Endothelial cell of umbilical vein (primary cell): ENCODE measurements at regions not wholly inside any gene's neighbourhood (a gene's known extent, or its start where the extent isn't known, plus 50 kb on each side); places are given as distances from the start of the nearest gene placed in this dataset.

Source experiments
- CTCF ChIP-seq, 2 donors: IDR thresholded peaks; 1 replicate in 1 of 2; 2 replicates in 1 of 2; pipeline ENCODE4 v1.5.1; 2011; ENCODE audit warnings: low read length in 2 of 2, mild to moderate bottlenecking in 2 of 2, moderate library complexity in 2 of 2, control low read depth in 1 of 2, inconsistent platforms in 1 of 2, low read depth in 1 of 2; ENCODE audit not compliant: insufficient read depth in 1 of 2; ENCODE audit errors: extremely low read depth in 1 of 2
- MYC ChIP-seq: IDR thresholded peaks from one replicate; pipeline ENCODE4 v1.6.1; 2011; ENCODE audit warnings: mild to moderate bottlenecking, low read depth, low read length
- POLR2A ChIP-seq: IDR thresholded peaks from 2 replicates; pipeline ENCODE4 v1.6.1; 2012; ENCODE audit warnings: low read depth, mild to moderate bottlenecking, control low read depth, low read length

GRCh38 chr3:168422843-168423242 is 327.1 kb upstream of the GOLIM4 start:
- TF ChIP-seq POLR2A = no peak
- TF ChIP-seq MYC = no peak
- no peak for TF ChIP-seq CTCF (IDR thresholded peaks at IDR 0.05; ENCODE audit: extremely low read depth in 1 of 2, insufficient read depth in 1 of 2, low read depth in 1 of 2, low read length in 2 of 2)
